ENCODE measurements at regions not wholly inside any gene's neighbourhood (a gene's known extent, or its start where the extent isn't known, plus 50 kb on each side); places are given as distances from the start of the nearest gene placed in this dataset.

- TF ChIP-seq ZNF274 (IDR thresholded peaks at IDR 0.05; ENCODE audit: low read depth, low read length) (no peak), SUZ12 (IDR thresholded peaks at IDR 0.05; ENCODE audit: extremely low read depth, insufficient read depth, insufficient read length) (no peak)
Measured at GRCh38 chr6:98016565-98016964, 733.5 kb upstream of the MMS22L start.
